Uterus (tissue), 2 donors: ENCODE measurements at regions not wholly inside any gene's neighbourhood (a gene's known extent, or its start where the extent isn't known, plus 50 kb on each side); places are given as distances from the start of the nearest gene placed in this dataset.

Source experiments
- POLR2A ChIP-seq, 2 donors: fragments of 450-650 bp; IDR thresholded peaks; one replicate each; pipeline ENCODE4 v1.6.1; 2016; ENCODE audit warnings: antibody characterized with exemption in 2 of 2, mild to moderate bottlenecking in 1 of 2, moderate library complexity in 1 of 2
- TF ChIP-seq, protein P1 (sequence below), 4 experiments: fragments of 200-600 bp in 2 of 4; fragments of 450-650 bp in 2 of 4; sonication (generic) in 2 of 4; IDR thresholded peaks; one replicate each; pipeline ENCODE4 v1.5.1; 2016 to 2019; ENCODE audit warnings: antibody characterized with exemption in 4 of 4, mild to moderate bottlenecking in 2 of 4, moderate library complexity in 1 of 4

GRCh38 chr14:94885481-94886155, 115.7 kb upstream of the GSC start:
- TF ChIP-seq, protein P1, sequence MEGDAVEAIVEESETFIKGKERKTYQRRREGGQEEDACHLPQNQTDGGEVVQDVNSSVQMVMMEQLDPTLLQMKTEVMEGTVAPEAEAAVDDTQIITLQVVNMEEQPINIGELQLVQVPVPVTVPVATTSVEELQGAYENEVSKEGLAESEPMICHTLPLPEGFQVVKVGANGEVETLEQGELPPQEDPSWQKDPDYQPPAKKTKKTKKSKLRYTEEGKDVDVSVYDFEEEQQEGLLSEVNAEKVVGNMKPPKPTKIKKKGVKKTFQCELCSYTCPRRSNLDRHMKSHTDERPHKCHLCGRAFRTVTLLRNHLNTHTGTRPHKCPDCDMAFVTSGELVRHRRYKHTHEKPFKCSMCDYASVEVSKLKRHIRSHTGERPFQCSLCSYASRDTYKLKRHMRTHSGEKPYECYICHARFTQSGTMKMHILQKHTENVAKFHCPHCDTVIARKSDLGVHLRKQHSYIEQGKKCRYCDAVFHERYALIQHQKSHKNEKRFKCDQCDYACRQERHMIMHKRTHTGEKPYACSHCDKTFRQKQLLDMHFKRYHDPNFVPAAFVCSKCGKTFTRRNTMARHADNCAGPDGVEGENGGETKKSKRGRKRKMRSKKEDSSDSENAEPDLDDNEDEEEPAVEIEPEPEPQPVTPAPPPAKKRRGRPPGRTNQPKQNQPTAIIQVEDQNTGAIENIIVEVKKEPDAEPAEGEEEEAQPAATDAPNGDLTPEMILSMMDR (IDR thresholded peaks at IDR 0.05): no peak
- no peak for TF ChIP-seq POLR2A (IDR thresholded peaks at IDR 0.05)
